Trophoblast cell (in vitro differentiated cells and primary cell): ENCODE measurements at regions not wholly inside any gene's neighbourhood (a gene's known extent, or its start where the extent isn't known, plus 50 kb on each side); places are given as distances from the start of the nearest gene placed in this dataset.

Experiments used
- DNase-seq, 2 donors: peaks; one replicate each; pipeline ENCODE4 v3.0.0-alpha.2; 2016
- H2AFZ ChIP-seq: 2 replicates; pipeline ENCODE4 v1.6.1; 2013; ENCODE audit warnings: low read length, moderate library complexity, mild to moderate bottlenecking; ENCODE audit not compliant: insufficient read depth, poor library complexity
- H2AK5ac ChIP-seq: 2 replicates; pipeline ENCODE4 v1.6.1; 2013; ENCODE audit warnings: mild to moderate bottlenecking, low read length
- H2BK120ac ChIP-seq: 2 replicates; pipeline ENCODE4 v1.6.1; 2013; ENCODE audit warnings: low read length, mild to moderate bottlenecking, moderate library complexity; ENCODE audit not compliant: insufficient read depth, poor library complexity
- H2BK12ac ChIP-seq: 2 replicates; pipeline ENCODE4 v1.6.1; 2013; ENCODE audit warnings: mild to moderate bottlenecking, low read length, moderate library complexity
- H2BK5ac ChIP-seq: 2 replicates; pipeline ENCODE4 v1.6.1; 2013; ENCODE audit warnings: low read length, low read depth, moderate library complexity, mild to moderate bottlenecking; ENCODE audit not compliant: poor library complexity
- H3K14ac ChIP-seq: 2 replicates; pipeline ENCODE4 v1.6.1; 2013; ENCODE audit warnings: mild to moderate bottlenecking, low read length
- H3K18ac ChIP-seq: 2 replicates; pipeline ENCODE4 v1.6.1; 2013; ENCODE audit warnings: mild to moderate bottlenecking, low read length
- H3K23ac ChIP-seq: 2 replicates; pipeline ENCODE4 v1.6.1; 2013; ENCODE audit warnings: low read length
- H3K27ac ChIP-seq: 2 replicates; pipeline ENCODE4 v1.5.1; 2013; ENCODE audit warnings: low read depth, mild to moderate bottlenecking, inconsistent platforms, low read length, moderate library complexity
- H3K27me3 ChIP-seq: 2 replicates; pipeline ENCODE4 v1.6.1; 2013; ENCODE audit warnings: inconsistent platforms, mild to moderate bottlenecking, low read length, moderate library complexity; ENCODE audit not compliant: insufficient read depth
- H3K36me3 ChIP-seq, 2 experiments: 1 replicate in 1 of 2; 2 replicates in 1 of 2; pipeline ENCODE4 v1.6.1; 2013; ENCODE audit warnings: low read length in 2 of 2, mild to moderate bottlenecking in 2 of 2, moderate library complexity in 1 of 2; ENCODE audit not compliant: insufficient read depth in 2 of 2, control insufficient read depth in 1 of 2
- H3K4ac ChIP-seq: 2 replicates; pipeline ENCODE4 v1.6.1; 2013; ENCODE audit warnings: low read depth, mild to moderate bottlenecking, low read length, moderate library complexity
- H3K4me1 ChIP-seq, 2 experiments: 1 replicate in 1 of 2; 2 replicates in 1 of 2; pipeline ENCODE4 v1.6.1; 2013; ENCODE audit warnings: low read length in 2 of 2, mild to moderate bottlenecking in 2 of 2, moderate library complexity in 1 of 2; ENCODE audit not compliant: insufficient read depth in 2 of 2, control insufficient read depth in 1 of 2
- H3K4me2 ChIP-seq: 2 replicates; pipeline ENCODE4 v1.6.1; 2013; ENCODE audit warnings: inconsistent platforms, mild to moderate bottlenecking, low read length, moderate library complexity
- H3K4me3 ChIP-seq: 2 replicates; pipeline ENCODE4 v1.5.1; 2013; ENCODE audit warnings: mild to moderate bottlenecking, low read depth, low read length, inconsistent platforms
- H3K79me1 ChIP-seq: one replicate; pipeline ENCODE4 v1.6.1; 2013; ENCODE audit warnings: low read length
- H3K79me2 ChIP-seq: 2 replicates; pipeline ENCODE4 v1.6.1; 2013; ENCODE audit warnings: low read length, mild to moderate bottlenecking; ENCODE audit not compliant: control insufficient read depth, insufficient read depth, poor library complexity
- H3K9ac ChIP-seq: 2 replicates; pipeline ENCODE4 v1.6.1; 2013; ENCODE audit warnings: mild to moderate bottlenecking, low read length
- H3K9me3 ChIP-seq: 2 replicates; pipeline ENCODE4 v1.6.1; 2013; ENCODE audit warnings: low read depth, mild to moderate bottlenecking, control low read depth, inconsistent platforms, low read length; ENCODE audit not compliant: insufficient read depth
- H4K12ac ChIP-seq: 2 replicates; pipeline ENCODE4 v1.6.1; 2013; ENCODE audit warnings: low read depth, mild to moderate bottlenecking, low read length, moderate library complexity
- H4K8ac ChIP-seq: 2 replicates; pipeline ENCODE4 v1.6.1; 2013; ENCODE audit warnings: low read depth, mild to moderate bottlenecking, low read length, moderate library complexity
- H4K91ac ChIP-seq: one replicate; pipeline ENCODE4 v1.6.1; 2013; ENCODE audit warnings: low read depth, mild to moderate bottlenecking, low read length, moderate library complexity
- WGBS: extraction: QIAGEN DNeasy Blood & Tissue Kit; methylation state at CpG from one replicate; pipeline ENCODE4 v1.1.7; 2013; ENCODE audit warnings: missing lambda C conversion rate; ENCODE audit not compliant: insufficient read length, insufficient coverage; ENCODE audit errors: extremely low coverage; 5-methylcytosine and 5-hydroxymethylcytosine counted together

DNA sequence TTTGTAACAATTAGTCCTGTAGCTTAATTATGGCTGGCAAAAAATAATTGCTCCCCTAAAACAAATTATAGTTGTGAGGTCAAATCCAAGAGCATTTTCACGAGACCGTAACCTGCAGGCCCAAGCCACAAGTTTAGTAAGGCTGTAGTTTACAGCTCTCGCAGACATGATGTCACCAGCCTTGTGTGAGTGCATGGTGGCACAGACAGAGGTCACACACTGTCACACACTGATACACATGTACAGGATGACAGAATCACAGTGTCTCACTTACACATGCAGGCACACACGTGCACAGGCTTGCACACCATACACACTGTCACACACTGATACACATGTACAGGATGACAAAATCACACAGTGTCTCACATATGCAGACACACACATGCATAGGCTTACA is 518.8 kb downstream of the IRX1 start:
- Histone ChIP-seq H3K4me1 (no peaks in the 10 kb centered on the region), H3K79me2 (no peaks in the 10 kb centered on the region), H3K36me3 (no peaks in the 10 kb centered on the region), H3K27ac (no peak overlapping the region), H3K27me3 (no peaks in the 10 kb centered on the region), H4K8ac (no peak overlapping the region), H2BK5ac (no peak overlapping the region), H4K12ac (no peak overlapping the region), H2BK12ac (no peak overlapping the region), H3K18ac (no peak overlapping the region), H3K14ac (no peak overlapping the region), H3K4me2 (no peak overlapping the region), H3K9ac (no peak overlapping the region), H2AK5ac (no peak overlapping the region), H4K91ac (no peak overlapping the region), H3K79me1 (no peaks in the 10 kb centered on the region), H2BK120ac (no peak overlapping the region), H3K23ac (no peak overlapping the region), H2AFZ (no peak overlapping the region), H3K4ac (no peak overlapping the region), H3K9me3 (peaks cover 2% of the 10 kb centered on the region), H3K4me3 (peak overlapping the region; percentile 16)
- no CpG with 5 or more reads among the region's 4 CpGs for WGBS
- no peak for DNase-seq

DNA sequence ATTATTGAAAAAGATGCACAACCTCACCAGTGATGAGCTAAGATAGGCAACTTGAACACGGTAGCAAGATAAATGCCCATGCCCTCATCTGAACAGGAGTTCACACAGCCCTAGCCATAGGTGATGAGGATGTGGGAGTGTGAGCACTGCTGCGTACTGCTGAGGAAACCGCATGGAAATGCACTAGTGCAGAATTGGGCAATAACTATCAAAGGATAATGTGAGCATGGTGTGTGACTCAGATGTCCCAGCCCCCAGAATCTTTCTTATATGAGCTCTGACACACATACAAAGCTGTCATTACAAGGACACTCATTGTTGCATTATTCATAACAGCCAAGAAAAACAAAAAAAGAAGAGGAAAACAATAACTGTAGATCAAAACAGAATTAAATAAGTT is 521.2 kb downstream of the IRX1 start:
- H3K4me1 ChIP-seq, result no peaks in the 10 kb centered on the region
- H3K23ac ChIP-seq, result no peak overlapping the region
- no peak overlapping the region for H2AK5ac ChIP-seq
- no peaks in the 10 kb centered on the region for H3K36me3 ChIP-seq
- no CpG with 5 or more reads among the region's 3 CpGs for whole genome bisulfite sequencing
- no peaks in the 10 kb centered on the region for H3K27me3 ChIP-seq
- H2BK12ac ChIP-seq, result no peak overlapping the region
- H2BK120ac ChIP-seq, result no peak overlapping the region
- no peaks in the 10 kb centered on the region for H3K79me2 ChIP-seq
- no peak overlapping the region for H4K12ac ChIP-seq
- no peak overlapping the region for H2AFZ ChIP-seq
- no peak overlapping the region for H3K4ac ChIP-seq
- H3K79me1 ChIP-seq, result no peaks in the 10 kb centered on the region
- H3K27ac ChIP-seq, result no peak overlapping the region
- no peak overlapping the region for H3K9ac ChIP-seq
- H4K8ac ChIP-seq, result no peak overlapping the region
- H3K14ac ChIP-seq, result no peak overlapping the region
- H3K4me3 ChIP-seq, result no peak overlapping the region
- H3K9me3 ChIP-seq, result peaks cover 2% of the 10 kb centered on the region
- no peak overlapping the region for H2BK5ac ChIP-seq
- no peak overlapping the region for H4K91ac ChIP-seq
- H3K4me2 ChIP-seq, result no peak overlapping the region
- no peak overlapping the region for H3K18ac ChIP-seq
- DNase-seq, result no peak

DNA sequence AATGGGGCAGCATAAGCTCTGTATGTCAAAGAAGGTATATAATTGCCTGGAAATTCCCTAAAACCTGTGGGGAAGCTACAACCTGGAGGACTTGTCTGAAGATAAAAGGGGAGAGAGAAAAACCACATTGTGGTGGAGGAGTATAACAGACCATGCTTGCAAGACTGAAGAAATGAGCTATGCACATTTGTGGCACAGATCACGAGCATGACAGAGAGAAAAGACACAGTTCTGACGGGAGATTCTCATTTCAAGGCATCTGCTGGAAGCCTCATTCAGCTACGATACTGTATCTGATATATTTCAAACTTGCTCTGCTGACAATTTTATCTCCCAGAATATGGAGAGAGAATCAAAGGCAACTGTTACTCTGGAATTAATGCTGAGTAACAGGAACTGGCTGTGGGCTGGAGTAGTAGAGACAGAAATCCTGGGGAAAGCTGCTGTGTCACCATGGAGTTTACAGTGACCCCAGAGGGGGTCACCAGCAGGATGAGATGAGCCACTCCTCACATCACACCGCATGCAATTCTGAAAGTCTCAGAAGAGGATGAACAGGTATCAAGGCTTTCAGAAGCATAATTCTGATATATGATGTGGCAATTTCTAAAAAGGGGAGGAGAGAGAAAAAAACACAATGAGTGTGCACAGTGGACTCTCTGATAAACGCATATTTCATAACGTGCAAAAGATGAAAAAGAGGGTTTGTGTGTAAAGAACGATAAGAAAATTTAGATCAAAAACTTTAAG is 528.8 kb downstream of the IRX1 start:
- no peak overlapping the region for H2BK5ac ChIP-seq

DNA sequence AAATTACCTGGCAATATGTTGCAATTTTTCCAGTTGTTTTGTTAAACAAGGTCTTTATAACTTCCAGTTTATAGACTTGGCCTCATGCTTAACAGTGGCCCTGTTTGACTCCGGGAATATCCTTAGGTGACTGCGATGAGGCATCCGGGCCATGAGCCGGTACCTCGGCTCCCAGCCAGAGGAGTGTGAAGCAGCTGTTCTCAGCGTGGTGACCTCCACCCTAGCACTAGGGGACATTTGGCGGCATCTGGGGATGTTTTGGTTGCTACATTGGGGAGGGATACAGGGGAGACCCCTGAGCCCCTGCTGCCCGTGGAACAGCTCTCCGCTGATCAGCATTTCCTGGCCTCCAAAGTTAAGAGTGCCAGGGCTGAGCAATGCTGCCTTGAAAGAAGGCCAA is 533.4 kb downstream of the IRX1 start:
- Histone ChIP-seq H3K79me2 (no peaks in the 10 kb centered on the region), H3K9ac (no peak overlapping the region), H3K4me1 (peaks cover 3% of the 10 kb centered on the region in 2 experiments), H2BK12ac (no peak overlapping the region), H3K18ac (no peak overlapping the region), H3K9me3 (peaks cover 3% of the 10 kb centered on the region), H3K4me3 (no peak overlapping the region), H3K27ac (no peak overlapping the region), H3K4me2 (no peak overlapping the region), H3K36me3 (no peaks in the 10 kb centered on the region), H2BK5ac (no peak overlapping the region), H2BK120ac (no peak overlapping the region), H4K8ac (no peak overlapping the region), H3K4ac (no peak overlapping the region), H2AFZ (no peak overlapping the region), H3K79me1 (no peaks in the 10 kb centered on the region), H3K14ac (no peak overlapping the region), H4K12ac (no peak overlapping the region), H2AK5ac (no peak overlapping the region), H3K27me3 (no peaks in the 10 kb centered on the region), H4K91ac (no peak overlapping the region), H3K23ac (no peak overlapping the region)
- WGBS, result no CpG with 5 or more reads among the region's 9 CpGs
- no peak for DNase-seq

More for the DNA sequence above, 528.8 kb downstream of the IRX1 start:
- no peak overlapping the region for H4K91ac ChIP-seq
- no peak overlapping the region for H2AK5ac ChIP-seq
- H3K14ac ChIP-seq, result no peak overlapping the region
- H3K79me2 ChIP-seq, result no peaks in the 10 kb centered on the region
- no peak overlapping the region for H3K4me2 ChIP-seq
- no peak overlapping the region for H3K27ac ChIP-seq
- H3K4me3 ChIP-seq, result no peak overlapping the region
- WGBS, result no CpG with 5 or more reads among the region's 7 CpGs
- no peak overlapping the region for H2BK120ac ChIP-seq
- H4K12ac ChIP-seq, result no peak overlapping the region
- H3K36me3 ChIP-seq, result no peaks in the 10 kb centered on the region
- H3K9ac ChIP-seq, result no peak overlapping the region
- H3K23ac ChIP-seq, result no peak overlapping the region
- no peaks in the 10 kb centered on the region for H3K79me1 ChIP-seq
- no peak for DNase-seq
- H3K9me3 ChIP-seq, result peaks cover 3% of the 10 kb centered on the region
- H3K18ac ChIP-seq, result no peak overlapping the region
- H2AFZ ChIP-seq, result no peak overlapping the region
- H2BK12ac ChIP-seq, result no peak overlapping the region
- H3K27me3 ChIP-seq, result no peaks in the 10 kb centered on the region
- H3K4me1 ChIP-seq, result no peaks in the 10 kb centered on the region
- no peak overlapping the region for H4K8ac ChIP-seq
- H3K4ac ChIP-seq, result no peak overlapping the region
